ENCODE measurements at regions not wholly inside any gene's neighbourhood (a gene's known extent, or its start where the extent isn't known, plus 50 kb on each side); places are given as distances from the start of the nearest gene placed in this dataset.

DNA sequence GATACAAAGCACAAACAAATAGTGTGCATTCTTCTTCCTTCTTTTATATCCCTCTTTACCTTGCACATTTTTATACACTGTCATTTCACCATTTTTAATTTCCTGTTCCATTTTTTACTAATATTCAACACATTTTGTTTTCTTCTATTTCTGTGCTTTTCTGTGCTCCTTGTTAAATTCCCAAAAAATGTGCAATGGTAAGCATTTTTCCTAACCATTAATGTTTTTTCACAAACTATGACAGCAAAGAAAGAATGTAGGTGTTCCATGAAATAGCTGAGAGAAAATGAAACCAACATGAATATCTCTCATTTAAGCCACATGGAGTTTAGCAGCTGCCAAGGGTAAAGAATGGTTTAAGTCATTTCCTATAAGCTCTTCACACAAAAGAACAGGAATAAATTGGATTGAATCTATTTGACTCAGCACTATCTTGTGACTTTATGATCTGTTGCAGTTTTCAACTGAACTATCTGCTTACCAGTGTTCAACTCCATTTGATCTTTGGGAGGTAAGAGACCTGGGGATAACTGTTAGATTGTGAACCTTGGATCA, 145.7 kb upstream of the CDH19 start:
- TF ChIP-seq, protein P1, sequence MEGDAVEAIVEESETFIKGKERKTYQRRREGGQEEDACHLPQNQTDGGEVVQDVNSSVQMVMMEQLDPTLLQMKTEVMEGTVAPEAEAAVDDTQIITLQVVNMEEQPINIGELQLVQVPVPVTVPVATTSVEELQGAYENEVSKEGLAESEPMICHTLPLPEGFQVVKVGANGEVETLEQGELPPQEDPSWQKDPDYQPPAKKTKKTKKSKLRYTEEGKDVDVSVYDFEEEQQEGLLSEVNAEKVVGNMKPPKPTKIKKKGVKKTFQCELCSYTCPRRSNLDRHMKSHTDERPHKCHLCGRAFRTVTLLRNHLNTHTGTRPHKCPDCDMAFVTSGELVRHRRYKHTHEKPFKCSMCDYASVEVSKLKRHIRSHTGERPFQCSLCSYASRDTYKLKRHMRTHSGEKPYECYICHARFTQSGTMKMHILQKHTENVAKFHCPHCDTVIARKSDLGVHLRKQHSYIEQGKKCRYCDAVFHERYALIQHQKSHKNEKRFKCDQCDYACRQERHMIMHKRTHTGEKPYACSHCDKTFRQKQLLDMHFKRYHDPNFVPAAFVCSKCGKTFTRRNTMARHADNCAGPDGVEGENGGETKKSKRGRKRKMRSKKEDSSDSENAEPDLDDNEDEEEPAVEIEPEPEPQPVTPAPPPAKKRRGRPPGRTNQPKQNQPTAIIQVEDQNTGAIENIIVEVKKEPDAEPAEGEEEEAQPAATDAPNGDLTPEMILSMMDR (conservative IDR thresholded peaks at IDR 0.05; ENCODE audit: low read depth, low read length) = no peak
- no peak for DNase-seq (ENCODE audit: low read depth)
- no peak overlapping the region for H3K4me3 ChIP-seq (ENCODE audit: low read length)

DNA sequence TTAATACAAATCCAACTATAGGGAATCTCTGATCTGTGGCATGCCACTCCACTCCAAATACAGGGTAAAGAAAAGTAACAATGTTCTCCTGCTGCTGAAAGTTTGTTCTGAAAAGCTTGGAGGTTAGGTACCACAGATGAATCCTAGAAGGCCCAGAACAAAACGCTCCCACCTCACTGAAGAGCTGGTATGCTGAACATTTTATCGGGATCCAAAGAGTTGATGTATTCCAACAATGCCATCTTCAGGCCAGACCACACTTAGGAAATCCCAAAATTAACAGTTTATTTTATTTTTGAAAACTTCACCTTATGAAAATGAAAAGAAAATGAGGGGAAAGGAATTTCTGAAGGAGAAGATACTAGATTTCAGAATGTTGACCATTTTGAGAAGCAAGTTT, 145.1 kb upstream of the CDH19 start:
- TF ChIP-seq, protein P1 (conservative IDR thresholded peaks at IDR 0.05; ENCODE audit: low read depth, low read length) = peak; percentile 37
- no peak for DNase-seq (ENCODE audit: low read depth)

DNA sequence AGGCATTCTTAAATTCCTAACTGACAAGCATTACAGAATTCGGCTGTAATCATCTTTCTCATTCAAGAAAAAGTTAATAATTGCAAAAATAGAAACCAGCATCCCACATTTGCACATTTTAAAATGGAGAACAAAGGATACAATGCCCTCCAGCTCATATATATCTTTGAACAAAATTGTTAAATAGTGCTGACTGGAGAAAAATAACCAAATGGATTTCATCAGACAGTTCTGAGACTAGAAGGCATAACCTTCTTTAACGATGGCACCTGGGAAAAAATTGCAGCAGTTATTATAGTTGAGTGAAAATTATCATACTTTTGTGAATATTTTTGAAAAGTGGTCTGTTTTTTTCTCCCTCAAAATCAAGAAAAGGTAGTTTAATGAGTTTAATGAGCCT, 138.9 kb upstream of the CDH19 start:
- no peak for DNase-seq (ENCODE audit: low read depth)
- no peak overlapping the region for H3K4me3 ChIP-seq (ENCODE audit: low read length)
- TF ChIP-seq, protein P1 (conservative IDR thresholded peaks at IDR 0.05; ENCODE audit: low read depth, low read length) = no peak

More for the DNA sequence above, 145.1 kb upstream of the CDH19 start:
- no peak overlapping the region for H3K4me3 ChIP-seq (ENCODE audit: low read length)

DNA sequence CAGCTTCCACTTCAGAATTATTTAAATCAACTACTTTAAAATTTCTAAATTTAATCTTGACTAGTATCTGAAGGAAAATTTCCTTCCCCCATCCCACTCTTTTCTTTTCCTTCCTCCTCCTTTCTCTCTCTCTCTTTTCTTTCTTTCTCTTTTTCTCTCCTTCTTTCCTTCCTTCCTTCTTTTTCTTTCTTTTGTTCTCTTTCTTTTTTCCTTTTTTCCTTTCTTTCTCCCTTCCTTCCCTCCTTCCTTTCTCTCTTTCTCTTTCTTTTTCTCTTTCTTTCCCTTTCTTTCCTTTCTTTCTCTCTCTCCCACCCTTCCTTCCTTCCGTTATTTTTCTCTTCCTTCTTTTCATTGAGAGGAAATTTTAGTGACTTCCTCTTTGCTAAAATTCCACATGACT, 132.0 kb upstream of the CDH19 start:
- TF ChIP-seq, protein P1 (conservative IDR thresholded peaks at IDR 0.05; ENCODE audit: low read depth, low read length) = no peak

DNA sequence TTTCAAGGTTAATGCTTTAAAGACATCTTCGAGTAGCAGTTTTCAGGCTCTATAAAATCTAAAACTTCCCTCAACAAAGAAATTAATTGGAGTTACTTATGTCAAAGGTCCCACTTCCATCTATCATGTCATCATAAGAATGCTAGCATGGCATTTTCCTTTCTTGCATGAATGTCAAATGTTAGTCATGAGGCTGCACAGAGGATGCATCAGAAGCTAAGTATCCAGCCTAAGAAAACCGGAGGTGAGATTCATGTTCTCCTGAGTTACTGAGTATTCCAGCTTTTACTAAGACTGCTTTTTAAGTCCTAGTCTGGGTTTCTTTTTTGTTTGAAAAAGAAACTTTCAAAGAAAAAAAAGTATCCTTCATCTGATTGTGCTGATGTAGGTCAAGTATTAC, 130.6 kb upstream of the CDH19 start:
- TF ChIP-seq, protein P1 (conservative IDR thresholded peaks at IDR 0.05; ENCODE audit: low read depth, low read length) = no peak
- H3K4me3 ChIP-seq (ENCODE audit: low read length) = no peak overlapping the region
- no peak for DNase-seq (ENCODE audit: low read depth)

More for the DNA sequence above, 132.0 kb upstream of the CDH19 start:
- no peak overlapping the region for H3K4me3 ChIP-seq (ENCODE audit: low read length)
- DNase-seq (ENCODE audit: low read depth) = no peak

DNA sequence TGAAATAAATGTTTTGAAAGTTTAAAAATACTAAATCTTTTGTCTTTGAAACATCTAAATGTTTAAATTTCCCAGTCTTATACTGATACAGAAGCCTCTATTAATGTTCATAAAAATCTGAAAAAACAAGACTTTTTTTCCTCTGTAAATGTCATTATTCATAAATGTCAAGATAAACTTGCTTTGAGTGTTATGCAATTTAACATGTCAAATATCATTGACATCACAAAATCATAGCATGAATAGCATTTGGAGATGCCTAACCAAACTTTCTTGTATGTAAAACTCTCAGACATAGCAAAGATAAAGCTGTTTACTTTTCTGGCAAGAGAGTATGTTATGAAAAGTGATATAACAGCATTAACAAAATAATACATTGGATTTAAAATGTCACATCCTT, 128.0 kb upstream of the CDH19 start:
- TF ChIP-seq, protein P1 (conservative IDR thresholded peaks at IDR 0.05; ENCODE audit: low read depth, low read length) = no peak
- DNase-seq (ENCODE audit: low read depth) = peak; percentile 41
- no peak overlapping the region for H3K4me3 ChIP-seq (ENCODE audit: low read length)

DNA sequence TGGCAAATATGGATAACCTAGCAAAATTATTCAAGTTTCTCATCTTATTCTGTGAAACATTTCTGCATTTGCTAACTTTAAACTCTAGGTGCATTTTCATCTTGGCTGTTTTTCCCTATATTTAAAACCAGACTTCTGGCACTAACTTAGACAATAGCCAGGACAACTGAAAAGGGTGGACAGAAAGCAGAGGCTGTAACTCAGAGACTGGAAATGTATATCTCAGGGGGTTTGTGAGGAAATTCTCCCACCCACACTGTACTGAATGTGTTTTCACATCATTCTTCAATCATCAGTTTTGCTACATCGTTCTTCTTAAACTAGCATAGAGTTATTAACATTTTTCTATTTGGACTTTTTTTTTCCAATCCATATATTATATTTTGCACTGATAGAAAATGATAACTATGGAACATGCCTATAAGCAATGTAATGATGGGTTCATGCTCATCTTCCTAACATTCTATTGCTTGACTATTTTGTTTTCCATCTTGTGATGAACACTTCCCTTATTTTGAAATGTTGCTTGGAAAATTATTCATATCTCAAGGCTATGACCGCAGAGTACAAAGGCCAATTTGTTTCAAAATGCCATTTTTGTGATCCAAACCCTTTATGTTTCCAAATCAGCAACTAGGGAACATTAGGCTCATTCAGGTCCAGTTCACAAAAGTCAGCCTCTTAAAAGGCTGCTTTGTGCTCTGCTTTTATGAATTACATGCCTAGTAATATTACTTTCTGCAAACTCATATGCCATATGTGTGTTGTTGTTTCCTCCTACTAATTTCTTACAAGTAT, 125.8 kb upstream of the CDH19 start:
- DNase-seq (ENCODE audit: low read depth) = no peak
- no peak overlapping the region for H3K4me3 ChIP-seq (ENCODE audit: low read length)
- TF ChIP-seq, protein P1 (conservative IDR thresholded peaks at IDR 0.05; ENCODE audit: low read depth, low read length) = no peak
